H9 (cell line): ENCODE measurements at regions not wholly inside any gene's neighbourhood (a gene's known extent, or its start where the extent isn't known, plus 50 kb on each side); places are given as distances from the start of the nearest gene placed in this dataset.
A peak's percentile ranks its signal among the peaks of the same experiment; 100 is the strongest.

Experiments used
- DNase-seq: peaks from one replicate; pipeline ENCODE4 v3.0.0-alpha.2; 2017
- H2AFZ ChIP-seq: one replicate; pipeline ENCODE4 v1.6.1; 2013; ENCODE audit warnings: mild to moderate bottlenecking, low read length, control low read depth, moderate library complexity
- H2AK5ac ChIP-seq: 2 replicates; pipeline ENCODE4 v1.6.1; 2013; ENCODE audit warnings: low read length, control low read depth, mixed read lengths; ENCODE audit not compliant: insufficient read length
- H2BK120ac ChIP-seq: one replicate; pipeline ENCODE4 v1.6.1; 2013; ENCODE audit warnings: low read depth, mild to moderate bottlenecking, low read length, control low read depth, inconsistent platforms; ENCODE audit not compliant: poor library complexity, severe bottlenecking
- H2BK12ac ChIP-seq: 2 replicates; pipeline ENCODE4 v1.6.1; 2013; ENCODE audit warnings: low read length, control low read depth, mixed read lengths, low read depth; ENCODE audit not compliant: insufficient read length
- H2BK15ac ChIP-seq: 2 replicates; pipeline ENCODE4 v1.6.1; 2013; ENCODE audit warnings: low read depth, low read length, control low read depth
- H2BK20ac ChIP-seq: one replicate; pipeline ENCODE4 v1.6.1; 2013; ENCODE audit warnings: low read depth, mild to moderate bottlenecking, low read length, control low read depth, inconsistent platforms; ENCODE audit not compliant: poor library complexity, severe bottlenecking
- H2BK5ac ChIP-seq: 2 replicates; pipeline ENCODE4 v1.6.1; 2013; ENCODE audit warnings: low read length, control low read depth, mixed read lengths; ENCODE audit not compliant: insufficient read length
- H3K14ac ChIP-seq: 2 replicates; pipeline ENCODE4 v1.6.1; 2013; ENCODE audit warnings: low read length, control low read depth; ENCODE audit not compliant: insufficient read depth
- H3K18ac ChIP-seq: 2 replicates; pipeline ENCODE4 v1.6.1; 2013; ENCODE audit warnings: low read depth, mild to moderate bottlenecking, mixed read lengths, low read length, control low read depth; ENCODE audit not compliant: insufficient read length
- H3K23ac ChIP-seq: 2 replicates; pipeline ENCODE4 v1.6.1; 2013; ENCODE audit warnings: low read length, control low read depth, mixed read lengths, low read depth; ENCODE audit not compliant: insufficient read length
- H3K23me2 ChIP-seq: 2 replicates; pipeline ENCODE4 v1.6.1; 2013; ENCODE audit warnings: low read depth, mild to moderate bottlenecking, mixed read lengths, low read length, control low read depth; ENCODE audit not compliant: insufficient read length, poor library complexity, severe bottlenecking
- H3K27ac ChIP-seq: 2 replicates; pipeline ENCODE4 v1.5.1; 2013; ENCODE audit warnings: low read length, control low read depth, mixed read lengths, low read depth; ENCODE audit not compliant: insufficient read length
- H3K27me3 ChIP-seq: 2 replicates; pipeline ENCODE4 v1.6.1; 2013; ENCODE audit warnings: low read length, control low read depth, inconsistent platforms; ENCODE audit not compliant: insufficient read depth
- H3K4ac ChIP-seq: 2 replicates; pipeline ENCODE4 v1.6.1; 2013; ENCODE audit warnings: low read depth, mild to moderate bottlenecking, control low read depth, inconsistent platforms, low read length, moderate library complexity
- H3K4me1 ChIP-seq: 2 replicates; pipeline ENCODE4 v1.6.1; 2013; ENCODE audit warnings: low read length, control low read depth, inconsistent platforms; ENCODE audit not compliant: insufficient read depth
- H3K4me2 ChIP-seq: 2 replicates; pipeline ENCODE4 v1.6.1; 2013; ENCODE audit warnings: low read length, control low read depth, mixed read lengths; ENCODE audit not compliant: insufficient read length, insufficient read depth
- H3K56ac ChIP-seq: 2 replicates; pipeline ENCODE4 v1.6.1; 2013; ENCODE audit warnings: low read depth, mild to moderate bottlenecking, mixed read lengths, low read length, control low read depth; ENCODE audit not compliant: insufficient read length
- H3K79me1 ChIP-seq: 2 replicates; pipeline ENCODE4 v1.6.1; 2013; ENCODE audit warnings: low read depth, mild to moderate bottlenecking, moderate library complexity, low read length, control low read depth, inconsistent platforms; ENCODE audit not compliant: insufficient read depth, poor library complexity, severe bottlenecking
- H3K79me2 ChIP-seq: 2 replicates; pipeline ENCODE4 v1.6.1; 2013; ENCODE audit warnings: low read length, control low read depth, inconsistent platforms; ENCODE audit not compliant: insufficient read depth
- H3K9ac ChIP-seq: 2 replicates; pipeline ENCODE4 v1.6.1; 2013; ENCODE audit warnings: low read length, control low read depth, mixed read lengths; ENCODE audit not compliant: insufficient read length; ENCODE audit errors: extremely low read depth
- H3K9me3 ChIP-seq: one replicate; pipeline ENCODE4 v1.6.1; 2013; ENCODE audit warnings: low read depth, low read length, inconsistent platforms; ENCODE audit not compliant: control insufficient read depth
- H3T11ph ChIP-seq: one replicate; pipeline ENCODE4 v1.6.1; 2013; ENCODE audit warnings: mild to moderate bottlenecking, low read length, control low read depth, inconsistent platforms
- H4K20me1 ChIP-seq: one replicate; pipeline ENCODE4 v1.6.1; 2013; ENCODE audit not compliant: control insufficient read depth, insufficient read length, insufficient read depth
- H4K5ac ChIP-seq: 2 replicates; pipeline ENCODE4 v1.6.1; 2013; ENCODE audit warnings: low read depth, mild to moderate bottlenecking, mixed read lengths, low read length, control low read depth; ENCODE audit not compliant: insufficient read length
- H4K8ac ChIP-seq: replicated peaks from 2 replicates; pipeline ENCODE4 v1.6.1; 2013; ENCODE audit warnings: low read length, control low read depth, mixed read lengths, low read depth; ENCODE audit not compliant: insufficient read length
- H4K91ac ChIP-seq: 2 replicates; pipeline ENCODE4 v1.6.1; 2013; ENCODE audit warnings: low read depth, mild to moderate bottlenecking, moderate library complexity, mixed read lengths, low read length, control low read depth; ENCODE audit not compliant: insufficient read length
- H3K27ac Mint-ChIP-seq, 3 experiments: 2 replicates in 2 of 3; 3 replicates in 1 of 3; pipeline ENCODE4 v1.8.0; 2020 to 2021; ENCODE audit warnings: mixed read lengths in 3 of 3, mild to moderate bottlenecking in 1 of 3, moderate library complexity in 1 of 3
- H3K27me3 Mint-ChIP-seq: 2 replicates; pipeline ENCODE4 v1.8.0; 2021; ENCODE audit warnings: low read depth, mild to moderate bottlenecking, moderate library complexity, mixed read lengths
- H3K36me3 Mint-ChIP-seq, 3 experiments: 2 replicates in 2 of 3; 3 replicates in 1 of 3; pipeline ENCODE4 v1.8.0; 2020 to 2021; ENCODE audit warnings: low read depth in 3 of 3, mixed read lengths in 3 of 3; ENCODE audit not compliant: insufficient read depth in 1 of 3
- H3K4me1 Mint-ChIP-seq, 2 experiments: 2 replicates each; pipeline ENCODE4 v1.8.0; 2020; ENCODE audit warnings: mixed read lengths in 2 of 2
- H3K4me3 Mint-ChIP-seq, 2 experiments: 2 replicates in 1 of 2; 3 replicates in 1 of 2; pipeline ENCODE4 v1.8.0; 2020 to 2021; ENCODE audit warnings: mild to moderate bottlenecking in 2 of 2, mixed read lengths in 2 of 2, moderate library complexity in 1 of 2
- H3K9me3 Mint-ChIP-seq, 2 experiments: 2 replicates in 1 of 2; 3 replicates in 1 of 2; pipeline ENCODE4 v1.8.0; 2020; ENCODE audit warnings: mild to moderate bottlenecking in 2 of 2, mixed read lengths in 2 of 2, moderate library complexity in 1 of 2
- WGBS: extraction: QIAGEN DNeasy Blood & Tissue Kit; methylation state at CpG from one replicate; pipeline ENCODE4 v1.1.7; 2013; ENCODE audit warnings: missing lambda C conversion rate, low lambda C conversion rate, mixed read lengths; ENCODE audit not compliant: insufficient read length; ENCODE audit errors: extremely low coverage; 5-methylcytosine and 5-hydroxymethylcytosine counted together
- TF ChIP-seq, protein P1 (sequence below): fragments of 200-600 bp; sonication (generic); conservative IDR thresholded peaks from 3 replicates; pipeline ENCODE4 v1.8.0; 2021; ENCODE audit warnings: antibody characterized with exemption, mild to moderate bottlenecking

DNA sequence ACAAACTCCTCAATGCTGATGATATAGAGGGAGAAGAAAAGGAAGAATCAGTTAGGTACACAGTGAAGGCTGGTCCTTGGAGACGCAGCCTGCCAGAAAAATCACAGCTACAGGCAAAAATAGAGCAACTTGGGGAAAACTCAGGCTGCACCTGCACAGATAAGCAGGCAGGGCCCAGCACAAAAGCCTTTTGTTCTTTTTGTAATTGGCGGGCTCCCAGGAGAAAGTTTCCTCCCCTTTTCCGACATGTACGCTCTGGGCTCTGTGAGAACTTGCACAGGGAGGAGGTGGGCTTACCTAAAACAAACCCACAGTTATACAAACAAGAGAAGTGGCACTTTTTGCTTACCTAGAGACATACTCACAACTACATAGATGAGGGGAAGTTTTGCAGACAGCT is 813.4 kb upstream of the EPHA6 start:
- Histone ChIP-seq H4K5ac (no peak overlapping the region), H2BK5ac (no peak overlapping the region), H2BK12ac (no peak overlapping the region), H3K27ac (no peak overlapping the region), H2BK20ac (no peak overlapping the region), H3K56ac (no peak overlapping the region), H3K9ac (no peak overlapping the region), H3K4me2 (no peak overlapping the region), H2BK15ac (no peak overlapping the region), H4K8ac (no peak overlapping the region), H3K9me3 (no peaks in the 10 kb centered on the region), H3K4me1 (no peaks in the 10 kb centered on the region), H2AK5ac (no peak overlapping the region), H3K23me2 (no peaks in the 10 kb centered on the region), H3K4ac (no peak overlapping the region), H4K20me1 (no peaks in the 10 kb centered on the region), H3K27me3 (no peaks in the 10 kb centered on the region), H3K14ac (no peak overlapping the region), H3T11ph (no peak overlapping the region), H3K79me2 (no peaks in the 10 kb centered on the region), H3K18ac (no peak overlapping the region), H2AFZ (no peak overlapping the region), H3K23ac (no peak overlapping the region), H4K91ac (no peak overlapping the region), H2BK120ac (no peak overlapping the region), H3K79me1 (no peaks in the 10 kb centered on the region)
- Mint-ChIP-seq H3K4me3 (no peak overlapping the region), H3K36me3 (peaks cover 4 to 22% (median 4%) of the 10 kb centered on the region in 3 experiments; a peak in 6 of 7 replicates), H3K4me1 (no peaks in the 10 kb centered on the region), H3K27ac (no peak overlapping the region; a peak in 1 of 7 replicates), H3K27me3 (no peaks in the 10 kb centered on the region), H3K9me3 (peaks cover 5 to 13% of the 10 kb centered on the region in 2 experiments; a peak in 4 of 5 replicates)
- WGBS = no CpG with 5 or more reads among the region's 4 CpGs
- TF ChIP-seq, protein P1, sequence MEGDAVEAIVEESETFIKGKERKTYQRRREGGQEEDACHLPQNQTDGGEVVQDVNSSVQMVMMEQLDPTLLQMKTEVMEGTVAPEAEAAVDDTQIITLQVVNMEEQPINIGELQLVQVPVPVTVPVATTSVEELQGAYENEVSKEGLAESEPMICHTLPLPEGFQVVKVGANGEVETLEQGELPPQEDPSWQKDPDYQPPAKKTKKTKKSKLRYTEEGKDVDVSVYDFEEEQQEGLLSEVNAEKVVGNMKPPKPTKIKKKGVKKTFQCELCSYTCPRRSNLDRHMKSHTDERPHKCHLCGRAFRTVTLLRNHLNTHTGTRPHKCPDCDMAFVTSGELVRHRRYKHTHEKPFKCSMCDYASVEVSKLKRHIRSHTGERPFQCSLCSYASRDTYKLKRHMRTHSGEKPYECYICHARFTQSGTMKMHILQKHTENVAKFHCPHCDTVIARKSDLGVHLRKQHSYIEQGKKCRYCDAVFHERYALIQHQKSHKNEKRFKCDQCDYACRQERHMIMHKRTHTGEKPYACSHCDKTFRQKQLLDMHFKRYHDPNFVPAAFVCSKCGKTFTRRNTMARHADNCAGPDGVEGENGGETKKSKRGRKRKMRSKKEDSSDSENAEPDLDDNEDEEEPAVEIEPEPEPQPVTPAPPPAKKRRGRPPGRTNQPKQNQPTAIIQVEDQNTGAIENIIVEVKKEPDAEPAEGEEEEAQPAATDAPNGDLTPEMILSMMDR = no peak
- peak; percentile 38 for DNase-seq
